ENCODE measurements at regions not wholly inside any gene's neighbourhood (a gene's known extent, or its start where the extent isn't known, plus 50 kb on each side); places are given as distances from the start of the nearest gene placed in this dataset.

GRCh38 chr4:127174201-127174600 lies 458.6 kb upstream of the INTU start:
- no peak overlapping the region for H3K27ac ChIP-seq (ENCODE audit: control insufficient read depth, insufficient read depth)
- TF ChIP-seq ZZZ3 (IDR thresholded peaks at IDR 0.05; ENCODE audit: control insufficient read depth, insufficient read length, low read depth) (no peak), RB1 (IDR thresholded peaks at IDR 0.05; ENCODE audit: borderline replicate concordance) (no peak), MYB (IDR thresholded peaks at IDR 0.05; ENCODE audit: borderline replicate concordance, low read depth, low read length) (no peak), NR2C1 (IDR thresholded peaks at IDR 0.05) (no peak), CBX3 (IDR thresholded peaks at IDR 0.05; ENCODE audit: borderline replicate concordance, low read depth) (no peak), CREB1 (IDR thresholded peaks at IDR 0.05; ENCODE audit: low read depth) (no peak), IRF5 (IDR thresholded peaks at IDR 0.05; ENCODE audit: borderline replicate concordance) (no peak), TCF12 (IDR thresholded peaks at IDR 0.05; ENCODE audit: low read depth, low read length) (no peak), ZBTB40 (IDR thresholded peaks at IDR 0.05; ENCODE audit: borderline replicate concordance) (no peak), NBN (IDR thresholded peaks at IDR 0.05) (no peak), POU2F2 (IDR thresholded peaks at IDR 0.05; ENCODE audit: borderline replicate concordance, low read depth, low read length) (no peak), CHD1 (IDR thresholded peaks at IDR 0.05; ENCODE audit: low read depth, low read length) (no peak), POLR2AphosphoS5 (IDR thresholded peaks at IDR 0.05; ENCODE audit: low read length) (no peak), E2F8 (IDR thresholded peaks at IDR 0.05; ENCODE audit: low read depth, partially characterized antibody) (no peak), LARP7 (IDR thresholded peaks at IDR 0.05) (no peak), CREM (IDR thresholded peaks at IDR 0.05; ENCODE audit: low read depth) (no peak)

More at GRCh38 chr4:127174201-127174600, 458.6 kb upstream of the INTU start:
- intact Hi-C loops (cut with micrococcal nuclease; ENCODE audit: unreplicated experiment) (no loop called here), in situ Hi-C loops (cut with MboI) (no loop called here)
- Histone ChIP-seq H3K4me3 (no peak overlapping the region), H3K27me3 (replicated peaks in 1 of 2; ENCODE audit: control insufficient read depth in 2 of 2, insufficient read depth in 2 of 2, low read length in 1 of 2) (no peaks in the 10 kb centered on the region), H3K9ac (ENCODE audit: control insufficient read depth, insufficient read depth, low read length) (no peak overlapping the region), H3K36me3 (ENCODE audit: control insufficient read depth in 2 of 2, insufficient read depth in 2 of 2, low read length in 1 of 2) (no peaks in the 10 kb centered on the region), H3K4me1 (ENCODE audit: control insufficient read depth, insufficient read depth, low read length) (no peaks in the 10 kb centered on the region), H3K4me2 (ENCODE audit: control insufficient read depth, insufficient read depth) (no peak overlapping the region), H2AFZ (ENCODE audit: control insufficient read depth, low read depth, low read length) (no peak overlapping the region), H4K20me1 (ENCODE audit: control insufficient read depth, insufficient read depth) (no peaks in the 10 kb centered on the region), H3K9me3 (replicated peaks; ENCODE audit: control insufficient read depth, insufficient read depth, low read length) (no peaks in the 10 kb centered on the region), H3K79me2 (ENCODE audit: control insufficient read depth, insufficient read depth, low read length) (no peaks in the 10 kb centered on the region)
- ChIA-PET POLR2A (no interaction called here), SMC1A (ENCODE audit: uncharacterized antibody, unreplicated experiment) (no interaction called here), CTCF (no interaction called here), RAD21 (ENCODE audit: unreplicated experiment) (no interaction called here)
- ATAC-seq (no peak), FAIRE-seq (no peak), DNase-seq (ENCODE audit: low read depth, low spot score) (no peak)
- BruUV-seq (replicated peaks): no TSS peak
- 0% methylated on average over 1 of the region's 1 CpG for WGBS (ENCODE audit: insufficient coverage, insufficient replicate concordance, low lambda C conversion rate, missing lambda C conversion rate)
